ENCODE measurements at regions not wholly inside any gene's neighbourhood (a gene's known extent, or its start where the extent isn't known, plus 50 kb on each side); places are given as distances from the start of the nearest gene placed in this dataset.

DNA sequence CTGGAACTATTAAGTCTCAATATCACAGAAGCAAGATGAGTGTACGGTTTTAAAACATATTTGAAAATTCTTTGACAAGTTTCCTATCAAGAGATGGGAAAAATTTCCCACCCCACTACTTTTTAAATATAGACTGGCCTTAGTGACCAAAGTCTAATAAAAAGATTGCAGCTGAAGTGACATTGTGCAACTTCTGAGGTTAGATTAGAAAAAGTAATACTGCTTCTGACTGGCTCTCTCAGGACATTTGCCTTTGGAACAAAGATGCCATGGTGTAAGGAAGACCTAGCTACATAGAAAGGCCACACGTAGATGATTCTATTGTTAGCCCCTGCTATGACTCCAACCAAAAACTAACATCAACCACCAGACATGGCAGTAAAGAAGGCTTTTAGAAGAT, 138.7 kb upstream of the FAM47C start:
- no peaks in the 10 kb centered on the region for H3K9me3 ChIP-seq (ENCODE audit: control insufficient read depth, low read depth, low read length)
- H4K8ac ChIP-seq (replicated peaks; ENCODE audit: insufficient read length, low read depth, low read length) = no peak overlapping the region
- H3K36me3 Mint-ChIP-seq (ENCODE audit: insufficient read depth in 1 of 3, low read depth in 3 of 3) = no peaks in the 10 kb centered on the region; a peak in 1 of 7 replicates
- TF ChIP-seq, protein P1, sequence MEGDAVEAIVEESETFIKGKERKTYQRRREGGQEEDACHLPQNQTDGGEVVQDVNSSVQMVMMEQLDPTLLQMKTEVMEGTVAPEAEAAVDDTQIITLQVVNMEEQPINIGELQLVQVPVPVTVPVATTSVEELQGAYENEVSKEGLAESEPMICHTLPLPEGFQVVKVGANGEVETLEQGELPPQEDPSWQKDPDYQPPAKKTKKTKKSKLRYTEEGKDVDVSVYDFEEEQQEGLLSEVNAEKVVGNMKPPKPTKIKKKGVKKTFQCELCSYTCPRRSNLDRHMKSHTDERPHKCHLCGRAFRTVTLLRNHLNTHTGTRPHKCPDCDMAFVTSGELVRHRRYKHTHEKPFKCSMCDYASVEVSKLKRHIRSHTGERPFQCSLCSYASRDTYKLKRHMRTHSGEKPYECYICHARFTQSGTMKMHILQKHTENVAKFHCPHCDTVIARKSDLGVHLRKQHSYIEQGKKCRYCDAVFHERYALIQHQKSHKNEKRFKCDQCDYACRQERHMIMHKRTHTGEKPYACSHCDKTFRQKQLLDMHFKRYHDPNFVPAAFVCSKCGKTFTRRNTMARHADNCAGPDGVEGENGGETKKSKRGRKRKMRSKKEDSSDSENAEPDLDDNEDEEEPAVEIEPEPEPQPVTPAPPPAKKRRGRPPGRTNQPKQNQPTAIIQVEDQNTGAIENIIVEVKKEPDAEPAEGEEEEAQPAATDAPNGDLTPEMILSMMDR (conservative IDR thresholded peaks at IDR 0.05) = no peak
- no peak overlapping the region for H4K5ac ChIP-seq (ENCODE audit: insufficient read length, low read depth, low read length)
- H2BK12ac ChIP-seq (ENCODE audit: insufficient read length, low read depth, low read length) = no peak overlapping the region
- H3K27ac ChIP-seq (ENCODE audit: insufficient read length, low read depth, low read length) = no peak overlapping the region
- no peaks in the 10 kb centered on the region for H3K4me1 ChIP-seq (ENCODE audit: insufficient read depth, low read length)
- no peaks in the 10 kb centered on the region for H3K27me3 ChIP-seq (ENCODE audit: insufficient read depth, low read length)
- H3T11ph ChIP-seq (ENCODE audit: low read length) = no peak overlapping the region
- no peak for DNase-seq
- no peak overlapping the region for H3K4ac ChIP-seq (ENCODE audit: low read depth, low read length)
- no peaks in the 10 kb centered on the region for H3K79me2 ChIP-seq (ENCODE audit: insufficient read depth, low read length)
- H4K91ac ChIP-seq (ENCODE audit: insufficient read length, low read depth, low read length) = no peak overlapping the region
- H2BK15ac ChIP-seq (ENCODE audit: low read depth, low read length) = no peak overlapping the region
- H2BK20ac ChIP-seq (ENCODE audit: low read depth, low read length, poor library complexity, severe bottlenecking) = no peak overlapping the region
- no peak overlapping the region for H2AK5ac ChIP-seq (ENCODE audit: insufficient read length, low read length)
- no peak overlapping the region for H3K4me2 ChIP-seq (ENCODE audit: insufficient read depth, insufficient read length, low read length)
- no peaks in the 10 kb centered on the region for H3K79me1 ChIP-seq (ENCODE audit: insufficient read depth, low read depth, low read length, poor library complexity, severe bottlenecking)
- WGBS (ENCODE audit: extremely low coverage, insufficient read length, low lambda C conversion rate) = no CpG with 5 or more reads among the region's 2 CpGs
- H3K18ac ChIP-seq (ENCODE audit: insufficient read length, low read depth, low read length) = no peak overlapping the region
- H3K23me2 ChIP-seq (ENCODE audit: insufficient read length, low read depth, low read length, poor library complexity, severe bottlenecking) = no peaks in the 10 kb centered on the region
- no peak overlapping the region for H3K4me3 Mint-ChIP-seq
- no peak overlapping the region for H2BK5ac ChIP-seq (ENCODE audit: insufficient read length, low read length)
- H3K9me3 Mint-ChIP-seq = peaks cover 29 to 43% of the 10 kb centered on the region in 2 experiments
- no peak overlapping the region for H2BK120ac ChIP-seq (ENCODE audit: low read depth, low read length, poor library complexity, severe bottlenecking)
- H4K20me1 ChIP-seq (ENCODE audit: control insufficient read depth, insufficient read depth, insufficient read length) = no peaks in the 10 kb centered on the region
- H3K27me3 Mint-ChIP-seq (ENCODE audit: low read depth) = no peaks in the 10 kb centered on the region
- no peak overlapping the region for H3K9ac ChIP-seq (ENCODE audit: extremely low read depth, insufficient read length, low read length)
- no peak overlapping the region for H3K14ac ChIP-seq (ENCODE audit: insufficient read depth, low read length)
- H3K4me1 Mint-ChIP-seq = no peaks in the 10 kb centered on the region
- no peak overlapping the region for H3K23ac ChIP-seq (ENCODE audit: insufficient read length, low read depth, low read length)
- no peak overlapping the region for H3K27ac Mint-ChIP-seq
- no peak overlapping the region for H3K56ac ChIP-seq (ENCODE audit: insufficient read length, low read depth, low read length)
- H2AFZ ChIP-seq (ENCODE audit: low read length) = no peak overlapping the region

All from H9 (cell line).